ENCODE measurements at regions not wholly inside any gene's neighbourhood (a gene's known extent, or its start where the extent isn't known, plus 50 kb on each side); places are given as distances from the start of the nearest gene placed in this dataset.

- no peaks in the 10 kb centered on the region for H3K9me3 ChIP-seq
- no peak for DNase-seq
- intact Hi-C loops (cut with DNase I), result no loop called here
- H3K36me3 ChIP-seq, result no peaks in the 10 kb centered on the region
- no peaks in the 10 kb centered on the region for H3K27me3 ChIP-seq
- no peak overlapping the region for H3K27ac ChIP-seq
- no peaks in the 10 kb centered on the region for H3K4me1 ChIP-seq
- TF ChIP-seq POLR2AphosphoS5 (IDR thresholded peaks at IDR 0.05) (no peak), POLR2A (IDR thresholded peaks at IDR 0.05) (no peak), CTCF (IDR thresholded peaks at IDR 0.05) (no peak), EP300 (IDR thresholded peaks at IDR 0.05) (no peak)
- no peak overlapping the region for H3K4me3 ChIP-seq
Measured at GRCh38 chr10:23892296-23892695, 316.6 kb upstream of the KIAA1217 start.

GRCh38 chr10:23897267-23897666, 311.7 kb upstream of the KIAA1217 start:
- Histone ChIP-seq H3K4me1 (no peaks in the 10 kb centered on the region), H3K27ac (no peak overlapping the region), H3K9me3 (no peaks in the 10 kb centered on the region), H3K36me3 (no peaks in the 10 kb centered on the region), H3K4me3 (no peak overlapping the region), H3K27me3 (no peaks in the 10 kb centered on the region)
- no peak for TF ChIP-seq EP300 (IDR thresholded peaks at IDR 0.05)
- TF ChIP-seq CTCF (IDR thresholded peaks at IDR 0.05), result no peak
- TF ChIP-seq POLR2AphosphoS5 (IDR thresholded peaks at IDR 0.05), result no peak
- no peak for TF ChIP-seq POLR2A (IDR thresholded peaks at IDR 0.05)
- no peak for DNase-seq
- WGBS, 2 donors, result 70 to 82% methylated on average over 4 of the region's 4 CpGs
- intact Hi-C loops (cut with DNase I), result no loop called here

GRCh38 chr10:23897861-23898260, 311.1 kb upstream of the KIAA1217 start:
- 85 to 89% methylated on average over 3 of the region's 3 CpGs for WGBS, 2 donors
- H3K27ac ChIP-seq, result no peak overlapping the region
- no peaks in the 10 kb centered on the region for H3K9me3 ChIP-seq
- no peak overlapping the region for H3K4me3 ChIP-seq
- DNase-seq, result no peak
- intact Hi-C loops (cut with DNase I), result no loop called here
- H3K27me3 ChIP-seq, result no peaks in the 10 kb centered on the region
- TF ChIP-seq CTCF (IDR thresholded peaks at IDR 0.05) (no peak), POLR2A (IDR thresholded peaks at IDR 0.05) (no peak), POLR2AphosphoS5 (IDR thresholded peaks at IDR 0.05) (no peak), EP300 (IDR thresholded peaks at IDR 0.05) (no peak)
- no peaks in the 10 kb centered on the region for H3K36me3 ChIP-seq
- no peaks in the 10 kb centered on the region for H3K4me1 ChIP-seq

GRCh38 chr10:23899166-23899565, 309.8 kb upstream of the KIAA1217 start:
- Histone ChIP-seq H3K36me3 (no peaks in the 10 kb centered on the region), H3K9me3 (no peaks in the 10 kb centered on the region), H3K4me1 (no peaks in the 10 kb centered on the region), H3K27me3 (no peaks in the 10 kb centered on the region), H3K27ac (no peak overlapping the region), H3K4me3 (no peak overlapping the region)
- WGBS, 2 donors, result 56 to 76% methylated on average over 2 of the region's 2 CpGs
- no peak for TF ChIP-seq EP300 (IDR thresholded peaks at IDR 0.05)
- TF ChIP-seq POLR2A (IDR thresholded peaks at IDR 0.05), result no peak
- no peak for TF ChIP-seq CTCF (IDR thresholded peaks at IDR 0.05)
- no peak for TF ChIP-seq POLR2AphosphoS5 (IDR thresholded peaks at IDR 0.05)
- DNase-seq, result no peak
- intact Hi-C loops (cut with DNase I), result no loop called here

GRCh38 chr10:23910291-23910690, 298.6 kb upstream of the KIAA1217 start:
- Histone ChIP-seq H3K36me3 (no peaks in the 10 kb centered on the region), H3K4me1 (no peaks in the 10 kb centered on the region), H3K9me3 (no peaks in the 10 kb centered on the region), H3K27ac (no peak overlapping the region), H3K27me3 (no peaks in the 10 kb centered on the region), H3K4me3 (no peak overlapping the region)
- intact Hi-C loops (cut with DNase I), result no loop called here
- no peak for DNase-seq
- TF ChIP-seq POLR2AphosphoS5 (IDR thresholded peaks at IDR 0.05) (no peak), CTCF (IDR thresholded peaks at IDR 0.05) (no peak), EP300 (IDR thresholded peaks at IDR 0.05) (no peak), POLR2A (IDR thresholded peaks at IDR 0.05) (no peak)
- 83 to 84% methylated on average over 2 of the region's 2 CpGs for WGBS, 2 donors

Data from sigmoid colon (tissue), 6 donors.